HG02642 (cell line): ENCODE measurements at regions not wholly inside any gene's neighbourhood (a gene's known extent, or its start where the extent isn't known, plus 50 kb on each side); places are given as distances from the start of the nearest gene placed in this dataset.

ENCODE experiments used
- ATAC-seq: cut with Tn5 transposase; IDR thresholded peaks from one replicate; pipeline ENCODE4 v1.9.1; 2021; ENCODE audit warnings: mild to moderate bottlenecking; ENCODE audit not compliant: unreplicated experiment, poor library complexity

DNA sequence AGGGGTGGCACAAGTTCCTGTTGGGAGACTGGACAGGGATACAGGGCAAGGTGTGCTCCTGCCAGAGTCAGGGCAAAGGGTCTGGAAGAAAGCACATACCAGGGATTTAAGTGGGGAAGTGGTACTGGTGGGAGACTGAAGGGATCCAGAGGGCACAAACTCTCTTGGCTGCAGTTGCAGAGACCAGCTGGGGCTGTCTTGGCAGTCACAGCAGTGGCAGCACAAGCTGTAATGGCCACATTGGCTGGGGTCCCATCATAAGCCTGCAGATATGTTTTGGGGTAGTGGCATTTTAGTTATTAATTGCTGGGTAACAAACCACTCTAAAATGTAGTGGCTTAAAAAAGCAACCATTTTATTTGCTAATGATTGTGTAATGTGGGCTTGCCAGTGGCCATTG is 492.2 kb downstream of the ENC1 start:
- no peak for ATAC-seq

DNA sequence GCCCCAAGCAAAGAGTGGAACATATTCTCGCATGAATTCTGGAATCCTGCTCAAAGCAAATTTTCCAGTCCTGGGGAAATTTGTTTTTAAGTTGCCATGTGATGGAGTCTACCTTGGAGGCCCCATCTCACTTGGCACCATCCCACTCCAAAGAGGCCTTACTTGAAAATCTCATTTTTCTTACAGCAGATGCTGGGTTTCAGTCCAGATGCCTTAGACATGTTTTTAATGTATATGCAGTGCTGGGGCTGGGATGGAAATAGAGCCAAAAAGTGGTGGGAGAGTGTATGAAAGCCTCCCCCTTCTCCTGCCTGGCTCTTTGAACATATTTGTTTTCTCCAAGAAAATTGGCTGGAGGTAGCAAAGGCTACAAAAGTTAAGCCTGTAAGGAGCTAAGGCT is 493.7 kb downstream of the ENC1 start:
- ATAC-seq = no peak

GRCh38 chr5:74145951-74146350 is 494.6 kb downstream of the ENC1 start:
- no peak for ATAC-seq

- ATAC-seq = no peak
Observed at GRCh38 chr5:74143721-74144330, 496.7 kb downstream of the ENC1 start.

GRCh38 chr5:74143151-74143550 is 497.4 kb downstream of the ENC1 start:
- no peak for ATAC-seq

- ATAC-seq = no peak
Observed at GRCh38 chr5:74141053-74141452, 499.5 kb downstream of the ENC1 start.

DNA sequence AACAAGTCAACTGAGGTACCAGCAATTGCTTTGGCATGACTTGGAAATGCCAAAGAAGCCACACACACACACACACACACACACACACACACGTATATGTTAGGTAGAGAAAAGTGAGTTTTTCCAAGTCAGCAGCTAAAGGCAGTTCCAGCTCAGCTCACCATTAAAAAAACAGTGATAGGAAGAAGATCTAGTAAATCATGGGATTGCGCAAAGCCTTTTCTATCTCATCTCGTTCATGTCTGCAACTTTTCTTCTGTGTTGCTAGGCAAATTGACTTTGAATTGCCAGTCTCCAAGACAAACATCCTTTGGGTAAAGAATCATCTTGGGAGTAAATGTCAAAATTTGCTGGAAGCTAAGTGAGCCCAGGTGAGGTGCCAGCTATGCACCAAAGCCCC is 500.1 kb downstream of the ENC1 start:
- ATAC-seq = no peak

- no peak for ATAC-seq
Observed at GRCh38 chr5:74139589-74139988, 500.9 kb downstream of the ENC1 start.

DNA sequence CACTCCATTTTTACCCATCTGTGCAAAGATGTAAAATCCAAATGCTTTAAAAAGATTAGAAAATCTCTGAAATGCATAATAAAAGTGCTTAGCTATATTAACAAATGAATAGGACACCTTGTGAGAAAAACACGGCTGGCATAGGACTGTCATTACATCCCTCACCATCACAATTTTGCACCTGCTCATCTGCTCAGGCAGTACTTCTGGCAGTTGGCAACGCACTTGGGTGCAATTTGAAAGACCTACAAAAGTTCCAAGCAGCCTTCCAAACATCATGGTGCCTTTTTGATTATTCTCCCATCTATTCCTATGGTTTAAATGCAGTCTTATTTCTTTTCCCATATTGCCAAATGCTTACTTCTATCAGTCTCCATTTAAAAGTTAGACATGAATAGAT is 501.8 kb downstream of the ENC1 start:
- no peak for ATAC-seq

DNA sequence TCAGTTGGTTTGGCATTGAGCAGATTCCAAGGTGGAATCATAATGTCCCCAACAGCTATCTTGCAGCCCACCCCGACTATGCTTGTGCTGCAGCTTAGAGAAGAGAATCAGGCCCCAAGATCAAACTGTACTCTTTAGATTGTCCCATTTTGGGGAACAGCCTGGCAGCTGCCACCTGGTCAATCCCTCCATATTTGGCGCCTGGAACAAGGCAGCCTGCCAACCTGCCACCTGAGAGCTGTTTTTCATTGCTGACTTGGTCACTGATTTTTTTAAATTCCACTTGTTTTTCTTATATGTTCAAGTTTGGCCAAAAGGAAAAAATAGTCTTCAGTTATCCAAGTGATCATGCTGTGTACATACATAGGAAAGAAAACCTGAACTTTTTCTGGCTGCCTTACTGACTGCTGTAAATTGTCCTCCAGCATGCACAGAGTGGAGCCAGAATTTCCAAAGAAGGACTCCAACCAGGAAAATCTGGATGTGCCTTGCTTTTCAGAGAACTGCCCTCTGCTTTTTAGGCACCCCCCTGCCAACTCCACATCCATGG is 504.2 kb downstream of the ENC1 start:
- no peak for ATAC-seq

DNA sequence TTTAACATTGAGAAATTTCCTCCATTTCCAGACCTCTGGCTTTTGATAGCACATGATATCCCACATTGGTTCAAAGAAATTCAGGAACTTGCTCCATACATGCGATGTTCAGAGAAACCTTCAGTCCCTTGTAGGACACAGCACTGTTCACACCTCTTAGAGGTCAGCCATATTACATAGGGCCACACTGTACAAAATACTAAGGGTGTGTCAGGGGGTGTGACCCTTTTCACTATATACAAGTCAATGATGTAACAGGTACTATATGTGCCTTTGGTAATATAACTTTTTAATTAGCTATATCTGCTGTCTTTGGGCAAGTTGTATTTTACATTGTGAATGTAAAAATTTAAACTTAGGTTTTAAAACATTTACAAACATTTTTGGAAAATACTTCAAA is 505.5 kb downstream of the ENC1 start:
- ATAC-seq = no peak

DNA sequence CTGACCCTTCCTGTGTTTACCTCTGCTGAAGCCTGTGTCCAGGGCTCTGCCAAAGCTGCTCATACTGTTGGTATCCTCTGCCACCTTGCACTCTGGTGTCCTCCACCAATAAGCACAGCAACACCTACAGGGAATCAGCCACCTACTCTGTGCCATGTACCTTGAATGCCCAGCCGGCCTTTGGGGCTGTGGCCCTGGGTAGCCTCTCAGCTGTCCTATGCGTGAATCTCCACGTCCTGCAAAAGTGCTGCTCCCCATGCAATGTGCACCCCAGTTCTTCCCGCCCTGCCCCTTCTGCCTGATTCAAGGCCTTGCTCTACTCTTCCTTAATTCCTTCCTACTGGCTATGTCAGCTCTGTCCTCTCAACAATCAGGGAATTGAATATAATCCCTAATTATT is 506.5 kb downstream of the ARHGEF28 start:
- no peak for ATAC-seq

DNA sequence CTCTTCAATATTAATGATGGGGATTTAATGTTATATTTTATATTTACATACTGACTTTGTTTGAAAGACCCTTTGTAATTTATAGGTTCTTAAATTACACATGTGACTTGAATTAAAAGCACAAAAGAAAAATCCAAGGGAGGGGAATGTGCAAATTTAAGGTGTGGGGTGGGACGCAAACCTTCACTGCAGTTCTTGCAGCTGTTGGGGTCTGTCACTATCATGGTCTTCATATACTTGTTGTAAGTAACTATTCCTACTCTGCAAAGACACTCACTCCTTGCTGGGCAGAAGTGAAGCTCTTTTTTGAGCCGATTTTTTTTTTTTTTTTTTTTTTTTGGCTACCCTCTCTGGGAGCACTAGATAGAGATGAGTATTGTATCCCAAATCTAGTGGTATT is 505.3 kb downstream of the ARHGEF28 start:
- no peak for ATAC-seq

- no peak for ATAC-seq
Observed at GRCh38 chr5:74130155-74130897, 504.3 kb downstream of the ARHGEF28 start.

- ATAC-seq = no peak
Observed at GRCh38 chr5:74127381-74128320, 501.7 kb downstream of the ARHGEF28 start.

DNA sequence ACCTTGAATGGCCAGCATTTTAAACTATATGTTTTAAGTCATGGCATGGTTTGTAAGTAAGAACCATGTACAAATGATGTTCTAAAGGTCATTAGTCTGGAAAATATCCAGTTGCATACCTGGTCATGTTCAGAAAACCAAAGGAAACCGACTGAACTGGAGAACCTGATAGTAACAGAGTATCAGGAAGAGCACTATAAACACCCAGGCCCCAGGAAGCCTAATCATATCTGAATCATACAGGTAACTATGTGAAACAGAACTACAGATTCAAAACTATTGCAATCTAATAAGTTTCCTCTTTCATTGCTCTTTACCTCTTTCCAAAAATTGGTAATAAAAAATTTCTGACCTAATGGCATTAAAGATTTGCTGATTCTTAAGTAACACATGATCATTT is 500.3 kb downstream of the ARHGEF28 start:
- ATAC-seq = no peak

GRCh38 chr5:74124826-74125225 is 498.8 kb downstream of the ARHGEF28 start:
- ATAC-seq = no peak

- ATAC-seq = no peak
Observed at GRCh38 chr5:74123929-74124328, 497.9 kb downstream of the ARHGEF28 start.

- ATAC-seq = no peak
Observed at GRCh38 chr5:74122979-74123590, 497.1 kb downstream of the ARHGEF28 start.

DNA sequence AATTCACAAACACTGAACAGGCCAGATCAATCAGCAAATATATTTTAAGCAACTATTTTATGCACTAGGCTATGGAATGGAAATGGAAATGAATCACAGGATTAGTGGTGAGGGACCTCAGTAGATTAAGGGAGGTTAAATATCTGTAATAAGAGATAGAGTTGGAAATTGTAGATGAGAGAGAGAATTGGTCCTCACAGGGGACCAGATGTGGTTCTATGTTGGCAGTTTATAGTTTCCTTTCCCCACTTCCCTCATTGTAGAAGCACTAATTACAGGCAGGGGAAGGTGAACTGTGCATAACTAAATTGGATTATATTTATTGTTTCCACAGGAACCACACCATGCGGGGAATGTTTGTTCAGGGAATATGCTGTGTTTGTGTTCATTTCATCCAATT is 496.2 kb downstream of the ARHGEF28 start:
- ATAC-seq = no peak
